Dermis microvascular lymphatic vessel endothelial cell (primary cell): ENCODE measurements at regions not wholly inside any gene's neighbourhood (a gene's known extent, or its start where the extent isn't known, plus 50 kb on each side); places are given as distances from the start of the nearest gene placed in this dataset.
"Not testable (repeated sequence)": the region's sequence is repeated elsewhere in the genome, so short reads cannot be mapped to it uniquely, and the experiment has no call there.

Experiments used
- DNase-seq, 2 donors: peaks; one replicate each; pipeline versions ENCODE4 v3.0.0 to v3.0.0-alpha.2; 2010; ENCODE audit warnings: low read depth in 2 of 2

GRCh38 chr7:128561116-128561722 lies 84.7 kb downstream of the METTL2B start:
- not testable (repeated sequence) for DNase-seq

GRCh38 chr7:128562795-128563194 lies 86.2 kb downstream of the METTL2B start:
- not testable (repeated sequence) for DNase-seq

GRCh38 chr7:128564123-128564700 lies 87.7 kb downstream of the METTL2B start:
- not testable (repeated sequence) for DNase-seq

- DNase-seq, result not testable (repeated sequence)
These were observed 88.7 kb downstream of the METTL2B start for GRCh38 chr7:128564932-128565864.

GRCh38 chr7:128575277-128575676 lies 96.8 kb upstream of the GARIN1A start:
- DNase-seq, result not testable (repeated sequence)

GRCh38 chr7:128576953-128577352 lies 95.1 kb upstream of the GARIN1A start:
- not testable (repeated sequence) for DNase-seq

- not testable (repeated sequence) for DNase-seq
These were observed 92.2 kb upstream of the GARIN1A start for GRCh38 chr7:128579843-128580242.

- peak in 1 of 2 donors; percentile 26 for DNase-seq
These were observed 91.0 kb upstream of the GARIN1A start for GRCh38 chr7:128581100-128581499.

- not testable (repeated sequence) for DNase-seq
These were observed 90.1 kb upstream of the GARIN1A start for GRCh38 chr7:128581825-128582561.

GRCh38 chr7:128586715-128587114 lies 85.4 kb upstream of the GARIN1A start:
- DNase-seq, result not testable (repeated sequence)

GRCh38 chr7:128591705-128592104 lies 80.4 kb upstream of the GARIN1A start:
- DNase-seq, result no peak

- DNase-seq, result not testable (repeated sequence)
These were observed 79.9 kb upstream of the GARIN1A start for GRCh38 chr7:128592209-128592608.

GRCh38 chr7:128594061-128594460 lies 78.0 kb upstream of the GARIN1A start:
- not testable (repeated sequence) for DNase-seq

GRCh38 chr7:128596336-128597128 lies 75.6 kb upstream of the GARIN1A start:
- not testable (repeated sequence) for DNase-seq

- DNase-seq, result not testable (repeated sequence)
These were observed 73.1 kb upstream of the GARIN1A start for GRCh38 chr7:128598946-128599345.

GRCh38 chr7:128608678-128609421 lies 63.2 kb upstream of the GARIN1A start:
- DNase-seq, result peak in 1 of 2 donors; percentile 37

- DNase-seq, result not testable (repeated sequence)
These were observed 58.7 kb upstream of the GARIN1A start for GRCh38 chr7:128613366-128613765.

- not testable (repeated sequence) for DNase-seq
These were observed 57.3 kb upstream of the GARIN1A start for GRCh38 chr7:128614812-128615211.

- not testable (repeated sequence) for DNase-seq
These were observed 55.3 kb upstream of the GARIN1A start for GRCh38 chr7:128616799-128617198.
